ENCODE measurements at regions not wholly inside any gene's neighbourhood (a gene's known extent, or its start where the extent isn't known, plus 50 kb on each side); places are given as distances from the start of the nearest gene placed in this dataset.

DNA sequence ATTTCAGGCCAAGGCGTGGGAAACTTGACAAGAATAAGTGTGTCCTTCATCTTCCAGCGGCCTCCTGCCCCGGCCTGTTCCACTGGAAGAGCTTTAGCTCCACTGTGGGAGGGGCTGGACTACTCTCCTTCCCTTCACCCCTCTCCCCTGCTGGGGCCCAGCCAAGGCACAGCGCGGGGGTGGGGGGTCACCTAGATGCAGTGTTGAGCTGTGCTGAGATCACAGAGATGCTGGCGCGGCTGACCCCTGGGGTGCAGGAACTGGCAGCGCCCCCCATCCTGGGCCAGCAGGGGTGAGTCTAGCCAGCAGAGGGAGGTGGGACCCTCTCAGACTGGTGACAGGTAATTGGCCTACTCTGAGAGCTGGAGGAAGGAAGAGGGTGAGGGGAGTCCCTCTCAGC is 111.8 kb upstream of the LHX1 start:
- TF ChIP-seq, protein P1, sequence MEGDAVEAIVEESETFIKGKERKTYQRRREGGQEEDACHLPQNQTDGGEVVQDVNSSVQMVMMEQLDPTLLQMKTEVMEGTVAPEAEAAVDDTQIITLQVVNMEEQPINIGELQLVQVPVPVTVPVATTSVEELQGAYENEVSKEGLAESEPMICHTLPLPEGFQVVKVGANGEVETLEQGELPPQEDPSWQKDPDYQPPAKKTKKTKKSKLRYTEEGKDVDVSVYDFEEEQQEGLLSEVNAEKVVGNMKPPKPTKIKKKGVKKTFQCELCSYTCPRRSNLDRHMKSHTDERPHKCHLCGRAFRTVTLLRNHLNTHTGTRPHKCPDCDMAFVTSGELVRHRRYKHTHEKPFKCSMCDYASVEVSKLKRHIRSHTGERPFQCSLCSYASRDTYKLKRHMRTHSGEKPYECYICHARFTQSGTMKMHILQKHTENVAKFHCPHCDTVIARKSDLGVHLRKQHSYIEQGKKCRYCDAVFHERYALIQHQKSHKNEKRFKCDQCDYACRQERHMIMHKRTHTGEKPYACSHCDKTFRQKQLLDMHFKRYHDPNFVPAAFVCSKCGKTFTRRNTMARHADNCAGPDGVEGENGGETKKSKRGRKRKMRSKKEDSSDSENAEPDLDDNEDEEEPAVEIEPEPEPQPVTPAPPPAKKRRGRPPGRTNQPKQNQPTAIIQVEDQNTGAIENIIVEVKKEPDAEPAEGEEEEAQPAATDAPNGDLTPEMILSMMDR (IDR thresholded peaks at IDR 0.05), result no peak
- no peak for TF ChIP-seq EP300 (IDR thresholded peaks at IDR 0.05)
